Activated CD4-positive, alpha-beta memory T cell treated with anti-CD3 and anti-CD28 coated beads for 36 hours (primary cell): ENCODE measurements at regions not wholly inside any gene's neighbourhood (a gene's known extent, or its start where the extent isn't known, plus 50 kb on each side); places are given as distances from the start of the nearest gene placed in this dataset.
"Not testable (repeated sequence)": the region's sequence is repeated elsewhere in the genome, so short reads cannot be mapped to it uniquely, and the experiment has no call there.

Source experiments
- CTCF ChIA-PET: fragments of 350-600 bp; sonication (Branson Sonifier 250); formaldehyde crosslinking; loops from one replicate; lab custom pipeline; 2021; ENCODE audit warnings: antibody characterized with exemption, inconsistent platforms; lab: Charles Lee
- POLR2A ChIA-PET: fragments of 350-600 bp; sonication (Branson Sonifier 250); formaldehyde crosslinking; loops from one replicate; lab custom pipeline; 2021; ENCODE audit warnings: antibody characterized with exemption; lab: Charles Lee
- DNase-seq: peaks from one replicate; pipeline ENCODE4 v3.0.0-alpha.2; 2020
- H3K27ac Mint-ChIP-seq: one replicate; pipeline ENCODE4 v1.8.0; 2021; ENCODE audit warnings: mixed read lengths
- H3K27me3 Mint-ChIP-seq: one replicate; pipeline ENCODE4 v1.8.0; 2021; ENCODE audit warnings: mixed read lengths
- H3K36me3 Mint-ChIP-seq: one replicate; pipeline ENCODE4 v1.8.0; 2021; ENCODE audit warnings: mixed read lengths
- H3K4me1 Mint-ChIP-seq: one replicate; pipeline ENCODE4 v1.8.0; 2021; ENCODE audit warnings: low read depth, mixed read lengths
- H3K4me3 Mint-ChIP-seq: one replicate; pipeline ENCODE4 v1.8.0; 2021; ENCODE audit warnings: mild to moderate bottlenecking, mixed read lengths
- H3K9me3 Mint-ChIP-seq: one replicate; pipeline ENCODE4 v1.8.0; 2021; ENCODE audit warnings: mixed read lengths
- intact Hi-C: fragments of 100-400 bp; cut with micrococcal nuclease; formaldehyde crosslinking; loops from one replicate; pipeline ENCODE4 v1.15.1; 2023

DNA sequence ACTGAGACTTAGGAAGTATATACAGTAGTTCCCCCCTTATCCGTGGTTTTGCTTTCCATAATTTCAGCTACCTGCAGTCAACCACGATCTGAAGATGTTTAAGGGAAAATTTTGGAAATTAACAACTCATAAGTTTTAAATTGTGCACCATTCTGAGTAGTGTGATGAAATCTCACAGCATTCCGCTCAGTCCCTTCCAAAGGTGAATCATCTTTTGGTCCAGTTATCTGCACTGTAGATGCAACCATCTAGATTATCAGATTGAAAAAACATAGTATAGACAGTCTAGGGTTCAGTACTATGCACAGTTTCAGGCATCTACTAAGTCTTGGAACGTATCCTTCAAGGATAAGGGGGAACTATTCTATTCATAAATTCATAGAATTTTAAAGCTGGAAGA, 109.0 kb downstream of the ANXA3 start:
- Mint-ChIP-seq H3K4me1 (peaks cover 34% of the 10 kb centered on the region), H3K27me3 (peaks cover 2% of the 10 kb centered on the region), H3K27ac (no peak overlapping the region), H3K4me3 (no peak overlapping the region), H3K9me3 (no peaks in the 10 kb centered on the region), H3K36me3 (no peaks in the 10 kb centered on the region)
- CTCF ChIA-PET, result no interaction called here
- POLR2A ChIA-PET, result no interaction called here
- DNase-seq, result no peak
- intact Hi-C loops, result no loop called here

DNA sequence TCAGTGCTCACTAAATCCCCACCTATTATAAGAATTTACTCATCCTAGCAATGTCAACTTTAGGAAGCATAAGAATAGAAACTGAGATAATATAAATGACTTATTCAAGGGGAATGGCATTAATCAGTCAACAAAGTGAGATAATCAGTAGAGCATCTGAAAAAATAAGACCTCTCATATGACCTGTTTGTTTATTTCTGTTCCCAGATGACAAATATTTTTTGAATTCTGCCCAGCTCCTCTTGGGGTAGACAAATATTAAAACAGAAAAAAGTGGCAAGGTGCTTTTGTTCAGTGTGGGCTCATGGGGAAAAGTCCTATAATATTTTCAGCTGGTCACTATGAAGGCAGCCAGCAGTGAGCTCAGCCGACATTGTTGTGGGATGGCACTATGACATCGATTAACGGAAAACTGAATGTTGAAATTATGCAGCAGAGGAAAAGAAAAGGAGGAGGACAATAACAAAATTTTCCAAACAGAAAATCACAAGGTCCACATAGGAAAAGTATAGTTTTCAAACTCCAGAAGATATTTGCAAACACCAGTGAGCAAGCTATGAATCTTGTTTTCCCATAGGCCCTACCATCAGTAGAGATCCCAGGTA, 109.6 kb downstream of the ANXA3 start:
- Mint-ChIP-seq H3K27ac (no peak overlapping the region), H3K36me3 (no peaks in the 10 kb centered on the region), H3K4me3 (no peak overlapping the region), H3K4me1 (peaks cover 34% of the 10 kb centered on the region), H3K27me3 (peaks cover 2% of the 10 kb centered on the region), H3K9me3 (no peaks in the 10 kb centered on the region)
- DNase-seq, result no peak
- CTCF ChIA-PET, result interaction anchor here (1.8 kb wide), 1 partner anchor 17 kb away, joined by 8 read pairs; no protein-coding TSS in a partner anchor
- intact Hi-C loops, result no loop called here
- POLR2A ChIA-PET, result no interaction called here

DNA sequence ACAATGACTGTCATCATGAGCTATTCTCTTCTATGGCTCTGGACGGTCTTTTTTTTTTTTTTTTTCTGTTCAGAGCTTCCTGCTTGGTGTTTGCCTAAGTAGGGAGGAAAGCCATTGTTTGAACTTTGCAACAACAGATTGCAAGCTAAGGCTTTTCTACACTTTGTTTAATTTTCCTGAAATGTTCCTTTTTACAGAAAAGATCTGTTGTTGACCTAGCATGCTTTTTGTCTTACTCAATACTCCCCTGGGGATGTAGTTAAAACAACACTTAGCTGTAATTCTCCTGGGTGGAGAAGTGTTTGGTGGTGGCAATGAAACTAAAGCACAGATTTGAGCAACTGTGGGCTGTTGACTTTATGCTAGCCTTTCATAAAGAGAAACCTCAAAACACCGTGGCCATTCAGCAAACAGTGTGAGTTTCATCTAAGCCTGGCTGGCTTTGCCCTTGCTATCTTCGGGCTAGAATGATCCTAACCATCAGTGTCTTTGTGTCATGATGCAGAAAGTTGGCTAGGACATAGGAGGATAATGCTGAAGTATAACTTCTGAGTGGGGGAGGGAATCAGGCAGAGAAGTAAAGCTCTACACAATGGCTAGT, 110.5 kb downstream of the ANXA3 start:
- CTCF ChIA-PET, result interaction anchor here (0.6 to 1.8 kb wide), 3 partner anchors 8 to 65 kb away, joined by 3 to 8 read pairs (median 4); no protein-coding TSS in a partner anchor
- H3K27ac Mint-ChIP-seq, result no peak overlapping the region
- no peaks in the 10 kb centered on the region for H3K9me3 Mint-ChIP-seq
- peaks cover 34% of the 10 kb centered on the region for H3K4me1 Mint-ChIP-seq
- peak; percentile 11 for DNase-seq
- intact Hi-C loops, result no loop called here
- no peaks in the 10 kb centered on the region for H3K36me3 Mint-ChIP-seq
- no peak overlapping the region for H3K4me3 Mint-ChIP-seq
- peaks cover 2% of the 10 kb centered on the region for H3K27me3 Mint-ChIP-seq
- POLR2A ChIA-PET, result no interaction called here

GRCh38 chr4:78662658-78663057, 111.1 kb downstream of the ANXA3 start:
- ChIA-PET POLR2A (no interaction called here), CTCF (interaction anchor here (0.6 to 1.8 kb wide), 2 partner anchors 18 to 64 kb away, joined by 3 to 8 read pairs; no protein-coding TSS in a partner anchor)
- peaks cover 32% of the 10 kb centered on the region for H3K4me1 Mint-ChIP-seq
- no peaks in the 10 kb centered on the region for H3K9me3 Mint-ChIP-seq
- intact Hi-C loops, result no loop called here
- no peak for DNase-seq
- H3K4me3 Mint-ChIP-seq, result no peak overlapping the region
- H3K27ac Mint-ChIP-seq, result no peak overlapping the region
- no peaks in the 10 kb centered on the region for H3K36me3 Mint-ChIP-seq
- peaks cover 2% of the 10 kb centered on the region for H3K27me3 Mint-ChIP-seq

DNA sequence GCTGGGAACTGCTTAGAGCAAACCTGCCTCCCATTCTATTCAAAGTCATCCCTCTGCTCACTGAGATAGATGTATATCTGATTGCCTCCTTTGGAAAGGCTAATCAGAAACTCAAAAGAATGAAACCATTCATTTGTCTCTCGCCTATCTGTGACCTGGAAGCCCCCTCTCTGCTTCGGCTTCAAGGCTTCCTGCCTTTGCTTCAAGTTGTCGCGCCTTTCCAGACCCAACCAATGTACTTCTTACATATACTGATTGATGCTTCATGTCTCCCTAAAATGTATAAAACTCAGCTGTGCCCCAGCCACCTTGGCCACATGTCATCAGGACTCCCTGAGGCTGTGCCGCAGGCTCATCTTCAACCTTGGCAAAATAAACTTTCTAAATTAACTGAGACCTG, 111.9 kb upstream of the BMP2K start:
- intact Hi-C loops, H3K27me3 Mint-ChIP-seq, H3K9me3 Mint-ChIP-seq, H3K27ac Mint-ChIP-seq, H3K36me3 Mint-ChIP-seq, H3K4me3 Mint-ChIP-seq, DNase-seq, POLR2A ChIA-PET: not testable (repeated sequence)
- H3K4me1 Mint-ChIP-seq, result peaks cover 20% of the 10 kb centered on the region
- CTCF ChIA-PET, result interaction anchor here (0.6 kb wide), 1 partner anchor 73 kb away, joined by 4 read pairs; no protein-coding TSS in a partner anchor

- intact Hi-C loops, result no loop called here
- H3K27ac Mint-ChIP-seq, result no peak overlapping the region
- ChIA-PET POLR2A (no interaction called here), CTCF (interaction anchor here (0.5 kb wide), 1 partner anchor 73 kb away, joined by 3 read pairs; no protein-coding TSS in a partner anchor)
- H3K36me3 Mint-ChIP-seq, result no peaks in the 10 kb centered on the region
- no peak for DNase-seq
- peaks cover 2% of the 10 kb centered on the region for H3K27me3 Mint-ChIP-seq
- H3K9me3 Mint-ChIP-seq, result no peaks in the 10 kb centered on the region
- H3K4me3 Mint-ChIP-seq, result no peak overlapping the region
- peaks cover 20% of the 10 kb centered on the region for H3K4me1 Mint-ChIP-seq
These were observed 110.9 kb upstream of the BMP2K start for GRCh38 chr4:78665216-78665770.

DNA sequence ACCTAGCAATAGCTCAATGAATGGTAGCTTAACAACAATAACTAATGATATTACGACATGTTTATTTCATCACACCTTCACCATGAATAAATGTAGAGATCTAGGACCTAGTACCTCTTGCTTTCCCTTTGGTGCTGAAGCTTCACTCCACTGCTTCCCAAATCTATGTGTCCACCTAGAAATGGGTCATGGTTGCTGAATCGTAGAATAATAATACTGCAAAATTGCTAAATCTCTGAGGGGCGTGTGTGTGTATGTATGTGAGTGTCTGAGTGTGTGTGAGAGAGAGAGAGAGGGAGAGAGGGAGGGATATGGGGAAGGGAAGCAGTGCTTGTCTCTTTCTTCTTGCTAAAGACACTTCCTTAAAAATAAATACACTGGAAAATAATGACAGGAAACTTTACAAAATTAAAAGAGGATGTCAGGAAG, 109.3 kb upstream of the BMP2K start:
- no peak overlapping the region for H3K4me3 Mint-ChIP-seq
- no peak for DNase-seq
- no peak overlapping the region for H3K27ac Mint-ChIP-seq
- no peaks in the 10 kb centered on the region for H3K27me3 Mint-ChIP-seq
- peaks cover 17% of the 10 kb centered on the region for H3K4me1 Mint-ChIP-seq
- no peaks in the 10 kb centered on the region for H3K36me3 Mint-ChIP-seq
- ChIA-PET POLR2A (no interaction called here), CTCF (interaction anchor here (0.9 kb wide), 1 partner anchor 45 kb away, joined by 3 read pairs; no protein-coding TSS in a partner anchor)
- no peaks in the 10 kb centered on the region for H3K9me3 Mint-ChIP-seq
- intact Hi-C loops, result loop anchor here (1.0 kb wide), 1 partner anchor 9 kb away; no protein-coding TSS in a partner anchor

DNA sequence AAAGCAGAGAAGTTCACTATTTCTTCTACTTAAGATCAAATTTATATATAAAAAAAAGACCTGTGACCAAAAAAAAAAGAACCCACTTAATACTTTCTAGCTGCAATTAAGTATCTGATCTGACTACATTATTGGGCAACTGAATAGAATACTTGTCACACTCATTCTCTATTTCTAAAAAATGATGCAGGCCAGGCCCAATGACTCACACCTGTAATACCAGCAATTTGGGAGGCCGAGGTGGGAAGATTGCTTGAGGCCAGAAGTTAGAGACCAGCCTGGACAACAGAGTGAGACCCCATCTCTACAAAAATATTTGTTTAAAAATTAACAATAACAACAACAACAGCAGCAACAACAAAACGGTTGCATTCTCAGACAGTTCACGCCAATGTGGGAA, 108.8 kb upstream of the BMP2K start:
- Mint-ChIP-seq H3K27ac (no peak overlapping the region), H3K9me3 (no peaks in the 10 kb centered on the region), H3K4me1 (peaks cover 12% of the 10 kb centered on the region), H3K4me3 (no peak overlapping the region), H3K27me3 (no peaks in the 10 kb centered on the region), H3K36me3 (no peaks in the 10 kb centered on the region)
- CTCF ChIA-PET, result interaction anchor here (0.9 kb wide), 1 partner anchor 46 kb away, joined by 3 read pairs; no protein-coding TSS in a partner anchor
- no peak for DNase-seq
- POLR2A ChIA-PET, result no interaction called here
- intact Hi-C loops, result loop anchor here (1.0 kb wide), 1 partner anchor 9 kb away; no protein-coding TSS in a partner anchor

DNA sequence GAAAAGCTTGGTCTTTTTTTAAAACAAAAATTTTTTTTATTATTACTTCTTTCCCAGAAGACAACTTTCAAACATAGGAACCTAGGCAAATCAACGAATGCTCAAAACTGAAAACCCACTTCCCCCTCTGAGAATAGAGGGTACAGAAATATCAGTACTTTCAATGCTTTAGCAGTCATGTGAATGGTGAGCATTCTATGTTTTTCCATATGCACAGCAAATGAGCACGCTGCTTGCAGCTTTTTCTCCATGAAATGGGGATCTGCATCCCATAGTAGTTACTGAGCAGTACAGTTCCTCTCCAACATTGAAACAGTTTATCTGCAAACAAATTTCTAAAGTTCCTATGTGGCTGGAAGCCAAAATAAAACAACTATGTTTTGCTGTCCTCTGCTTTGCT, 108.4 kb upstream of the BMP2K start:
- intact Hi-C loops, result loop anchor here (1.0 kb wide), 1 partner anchor 9 kb away; no protein-coding TSS in a partner anchor
- H3K9me3 Mint-ChIP-seq, result no peaks in the 10 kb centered on the region
- no peak overlapping the region for H3K4me3 Mint-ChIP-seq
- H3K36me3 Mint-ChIP-seq, result no peaks in the 10 kb centered on the region
- no peak overlapping the region for H3K27ac Mint-ChIP-seq
- peaks cover 12% of the 10 kb centered on the region for H3K4me1 Mint-ChIP-seq
- H3K27me3 Mint-ChIP-seq, result no peaks in the 10 kb centered on the region
- ChIA-PET POLR2A (no interaction called here), CTCF (interaction anchor here (1.9 kb wide), 1 partner anchor 11 kb away, joined by 4 read pairs; no protein-coding TSS in a partner anchor)
- no peak for DNase-seq

GRCh38 chr4:78669453-78669852, 106.7 kb upstream of the BMP2K start:
- DNase-seq, result no peak
- Mint-ChIP-seq H3K27ac (no peak overlapping the region), H3K27me3 (no peaks in the 10 kb centered on the region), H3K36me3 (no peaks in the 10 kb centered on the region), H3K4me1 (peaks cover 12% of the 10 kb centered on the region), H3K9me3 (no peaks in the 10 kb centered on the region), H3K4me3 (no peak overlapping the region)
- ChIA-PET POLR2A (no interaction called here), CTCF (interaction anchor here (1.0 to 3.0 kb wide), 3 partner anchors 12 to 283 kb away, joined by 3 to 7 read pairs (median 4); no protein-coding TSS in a partner anchor)
- intact Hi-C loops, result no loop called here

DNA sequence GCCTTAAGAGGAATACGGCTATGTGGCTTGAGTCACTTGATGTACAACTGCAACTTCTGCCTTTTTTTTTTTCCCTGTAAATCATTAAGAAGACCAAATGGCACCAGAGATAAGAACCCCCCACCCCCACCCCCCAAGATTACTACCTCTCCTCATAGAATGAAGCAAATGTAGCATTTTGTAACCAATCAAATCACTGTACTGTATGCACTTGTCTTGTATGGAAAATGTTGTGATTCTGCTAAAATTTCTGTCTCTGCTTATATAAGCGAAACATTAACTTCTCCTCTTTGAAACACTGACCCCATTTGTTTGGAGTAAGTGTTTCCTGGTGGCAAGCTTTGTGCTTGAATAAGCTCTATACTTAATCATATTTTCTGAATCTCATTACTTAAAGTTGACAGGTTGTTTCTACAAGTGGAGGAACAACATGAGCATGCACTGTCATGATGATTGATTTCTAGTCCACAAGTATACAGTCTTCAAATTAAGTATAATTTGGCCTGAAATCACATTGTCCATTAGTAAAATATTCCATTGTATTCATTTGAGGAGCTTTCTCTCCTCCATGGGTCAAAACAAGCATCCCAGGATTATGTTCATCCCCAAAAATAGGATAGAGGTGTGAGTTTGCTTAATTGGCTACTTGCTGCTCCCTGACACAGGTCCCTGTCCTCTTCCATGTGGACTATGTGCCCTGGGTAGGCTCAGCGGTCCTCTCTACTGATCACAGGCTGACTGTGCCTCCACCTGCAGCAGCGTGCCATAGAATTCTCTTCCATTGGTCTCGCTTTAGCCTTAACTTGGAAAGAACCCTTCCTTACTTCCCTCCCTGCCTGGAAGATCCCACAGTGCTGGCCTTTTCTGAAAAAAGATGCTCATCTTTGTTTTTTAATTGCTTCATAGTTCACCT, 104.0 kb upstream of the BMP2K start:
- no peak for DNase-seq
- H3K9me3 Mint-ChIP-seq, result peaks cover 3% of the 10 kb centered on the region
- H3K4me1 Mint-ChIP-seq, result peaks cover 8% of the 10 kb centered on the region
- H3K27me3 Mint-ChIP-seq, result no peaks in the 10 kb centered on the region
- H3K36me3 Mint-ChIP-seq, result no peaks in the 10 kb centered on the region
- no peak overlapping the region for H3K4me3 Mint-ChIP-seq
- ChIA-PET CTCF (interaction anchor here (1.1 to 3.0 kb wide), 2 partner anchors 14 to 27 kb away, joined by 4 to 7 read pairs; no protein-coding TSS in a partner anchor), POLR2A (no interaction called here)
- no peak overlapping the region for H3K27ac Mint-ChIP-seq
- intact Hi-C loops, result no loop called here
